ENCODE measurements at regions not wholly inside any gene's neighbourhood (a gene's known extent, or its start where the extent isn't known, plus 50 kb on each side); places are given as distances from the start of the nearest gene placed in this dataset.
"Not testable (repeated sequence)": the region's sequence is repeated elsewhere in the genome, so short reads cannot be mapped to it uniquely, and the experiment has no call there.

GRCh38 chr6:115441651-115442050, 619.0 kb downstream of the FRK start:
- no peaks in the 10 kb centered on the region for H4K20me1 ChIP-seq (ENCODE audit: control insufficient read depth, insufficient read depth, low read depth, low read length)
- H3K79me2 ChIP-seq (ENCODE audit: control insufficient read depth, low read length) = no peaks in the 10 kb centered on the region
- no peak overlapping the region for H3K4me2 ChIP-seq (ENCODE audit: low read length)
- H3F3A ChIP-seq (ENCODE audit: control insufficient read depth, insufficient read depth) = no peaks in the 10 kb centered on the region
- no peak overlapping the region for H3K4me3 ChIP-seq (ENCODE audit: low read length)
- no peaks in the 10 kb centered on the region for H3K9me3 ChIP-seq (ENCODE audit: control insufficient read depth, insufficient read depth, low read length)
- H3K36me3 ChIP-seq (ENCODE audit: control insufficient read depth, low read length) = no peaks in the 10 kb centered on the region
- no peaks in the 10 kb centered on the region for H3K4me1 ChIP-seq (ENCODE audit: control insufficient read depth, low read length)
- H3K9me2 ChIP-seq (replicated peaks; ENCODE audit: control insufficient read depth, low read length) = no peaks in the 10 kb centered on the region
- H3K27me3 ChIP-seq (ENCODE audit: control insufficient read depth, low read length) = no peaks in the 10 kb centered on the region
- no peak for TF ChIP-seq EZH2phosphoT487 (IDR thresholded peaks at IDR 0.05; ENCODE audit: borderline replicate concordance, low read length)
- TF ChIP-seq CTCF (IDR thresholded peaks at IDR 0.05; ENCODE audit: low read depth, low read length, poor library complexity, severe bottlenecking) = no peak
- H3K27ac ChIP-seq (ENCODE audit: low read depth, low read length) = no peak overlapping the region

GRCh38 chr6:115415378-115415777, 645.3 kb downstream of the FRK start:
- no peak overlapping the region for H3K27ac ChIP-seq (ENCODE audit: low read depth, low read length)
- H3K79me2 ChIP-seq (ENCODE audit: control insufficient read depth, low read length) = no peaks in the 10 kb centered on the region
- TF ChIP-seq CTCF (IDR thresholded peaks at IDR 0.05; ENCODE audit: low read depth, low read length, poor library complexity, severe bottlenecking) (no peak), EZH2phosphoT487 (IDR thresholded peaks at IDR 0.05; ENCODE audit: borderline replicate concordance, low read length) (no peak)
- no peaks in the 10 kb centered on the region for H3K4me1 ChIP-seq (ENCODE audit: control insufficient read depth, low read length)
- no peaks in the 10 kb centered on the region for H3K36me3 ChIP-seq (ENCODE audit: control insufficient read depth, low read length)
- H3K9me2 ChIP-seq (replicated peaks; ENCODE audit: control insufficient read depth, low read length) = no peaks in the 10 kb centered on the region
- H3F3A ChIP-seq (ENCODE audit: control insufficient read depth, insufficient read depth) = no peaks in the 10 kb centered on the region
- H3K4me2 ChIP-seq (ENCODE audit: low read length) = no peak overlapping the region
- H4K20me1 ChIP-seq (ENCODE audit: control insufficient read depth, insufficient read depth, low read depth, low read length) = no peaks in the 10 kb centered on the region
- H3K27me3 ChIP-seq (ENCODE audit: control insufficient read depth, low read length) = no peaks in the 10 kb centered on the region
- no peaks in the 10 kb centered on the region for H3K9me3 ChIP-seq (ENCODE audit: control insufficient read depth, insufficient read depth, low read length)
- no peak overlapping the region for H3K4me3 ChIP-seq (ENCODE audit: low read length)

- not testable (repeated sequence) for H3K9me3 ChIP-seq (ENCODE audit: control insufficient read depth, insufficient read depth, low read length); H3K27me3 ChIP-seq (ENCODE audit: control insufficient read depth, low read length); H4K20me1 ChIP-seq (ENCODE audit: control insufficient read depth, insufficient read depth, low read depth, low read length); H3K79me2 ChIP-seq (ENCODE audit: control insufficient read depth, low read length); H3K4me3 ChIP-seq (ENCODE audit: low read length); H3F3A ChIP-seq (ENCODE audit: control insufficient read depth, insufficient read depth); H3K9me2 ChIP-seq (replicated peaks; ENCODE audit: control insufficient read depth, low read length); H3K36me3 ChIP-seq (ENCODE audit: control insufficient read depth, low read length); H3K4me2 ChIP-seq (ENCODE audit: low read length); H3K4me1 ChIP-seq (ENCODE audit: control insufficient read depth, low read length); H3K27ac ChIP-seq (ENCODE audit: low read depth, low read length)
Observed at GRCh38 chr6:115414916-115415315, 645.8 kb downstream of the FRK start.

GRCh38 chr6:115411756-115412155, 648.9 kb downstream of the FRK start:
- Histone ChIP-seq H3K79me2 (ENCODE audit: control insufficient read depth, low read length) (no peaks in the 10 kb centered on the region), H3K27me3 (ENCODE audit: control insufficient read depth, low read length) (no peaks in the 10 kb centered on the region), H3K9me2 (replicated peaks; ENCODE audit: control insufficient read depth, low read length) (no peaks in the 10 kb centered on the region), H4K20me1 (ENCODE audit: control insufficient read depth, insufficient read depth, low read depth, low read length) (no peaks in the 10 kb centered on the region), H3K9me3 (ENCODE audit: control insufficient read depth, insufficient read depth, low read length) (no peaks in the 10 kb centered on the region), H3K4me2 (ENCODE audit: low read length) (no peak overlapping the region), H3K4me1 (ENCODE audit: control insufficient read depth, low read length) (no peaks in the 10 kb centered on the region), H3K4me3 (ENCODE audit: low read length) (no peak overlapping the region), H3K27ac (ENCODE audit: low read depth, low read length) (no peak overlapping the region), H3K36me3 (ENCODE audit: control insufficient read depth, low read length) (no peaks in the 10 kb centered on the region), H3F3A (ENCODE audit: control insufficient read depth, insufficient read depth) (no peaks in the 10 kb centered on the region)
- TF ChIP-seq CTCF (IDR thresholded peaks at IDR 0.05; ENCODE audit: low read depth, low read length, poor library complexity, severe bottlenecking) = no peak
- TF ChIP-seq EZH2phosphoT487 (IDR thresholded peaks at IDR 0.05; ENCODE audit: borderline replicate concordance, low read length) = no peak
